Osteoblast (primary cell): ENCODE measurements at regions not wholly inside any gene's neighbourhood (a gene's known extent, or its start where the extent isn't known, plus 50 kb on each side); places are given as distances from the start of the nearest gene placed in this dataset.

Experiments used
- DNase-seq: peaks from one replicate; pipeline ENCODE4 v3.0.0; 2011; ENCODE audit warnings: low spot score, mixed read lengths; ENCODE audit not compliant: insufficient read length; ENCODE audit errors: missing footprints
- H2AFZ ChIP-seq: 2 replicates; pipeline ENCODE4 v1.6.0; 2011; ENCODE audit warnings: mild to moderate bottlenecking, low read length
- H3K27ac ChIP-seq: 2 replicates; pipeline ENCODE4 v1.5.1; 2011; ENCODE audit warnings: mild to moderate bottlenecking, low read depth, low read length, moderate library complexity
- H3K27me3 ChIP-seq: 2 replicates; pipeline ENCODE4 v1.6.0; 2012; ENCODE audit warnings: mild to moderate bottlenecking, control low read depth, inconsistent platforms, low read length, moderate library complexity; ENCODE audit not compliant: insufficient read depth
- H3K36me3 ChIP-seq: 2 replicates; pipeline ENCODE4 v1.5.1; 2011; ENCODE audit warnings: mild to moderate bottlenecking, low read length, control low read depth, moderate library complexity; ENCODE audit not compliant: insufficient read depth
- H3K4me1 ChIP-seq: 2 replicates; pipeline ENCODE4 v1.5.1; 2011; ENCODE audit warnings: mild to moderate bottlenecking, low read length, control low read depth, moderate library complexity; ENCODE audit not compliant: insufficient read depth
- H3K4me2 ChIP-seq: 2 replicates; pipeline ENCODE4 v1.6.0; 2011; ENCODE audit warnings: mild to moderate bottlenecking, low read length; ENCODE audit not compliant: insufficient read depth
- H3K4me3 ChIP-seq: fragments of 200-600 bp; sonication (generic); 3 replicates; pipeline ENCODE4 v1.5.1; 2012; ENCODE audit warnings: mild to moderate bottlenecking, low read length, inconsistent platforms; ENCODE audit not compliant: insufficient read depth
- H3K79me2 ChIP-seq: 2 replicates; pipeline ENCODE4 v1.6.0; 2012; ENCODE audit warnings: mild to moderate bottlenecking, low read length, control low read depth, inconsistent platforms; ENCODE audit not compliant: insufficient read depth
- H3K9me3 ChIP-seq: 2 replicates; pipeline ENCODE4 v1.5.1; 2011; ENCODE audit warnings: low read depth, low read length, control low read depth
- H4K20me1 ChIP-seq: 2 replicates; pipeline ENCODE4 v1.6.0; 2012; ENCODE audit warnings: mild to moderate bottlenecking, low read length, control low read depth; ENCODE audit not compliant: insufficient read depth
- CTCF ChIP-seq: IDR thresholded peaks from 2 replicates; pipeline ENCODE4 v1.5.1; 2011; ENCODE audit warnings: mild to moderate bottlenecking, low read depth, low read length, moderate library complexity; ENCODE audit errors: extremely low read depth

- no peak for DNase-seq
- Histone ChIP-seq H3K27me3 (peaks cover 11% of the 10 kb centered on the region), H3K79me2 (no peaks in the 10 kb centered on the region), H3K4me2 (no peak overlapping the region), H3K36me3 (no peaks in the 10 kb centered on the region), H3K9me3 (no peaks in the 10 kb centered on the region), H4K20me1 (no peaks in the 10 kb centered on the region), H3K27ac (no peak overlapping the region), H3K4me1 (no peaks in the 10 kb centered on the region), H2AFZ (no peak overlapping the region), H3K4me3 (no peak overlapping the region)
- TF ChIP-seq CTCF: no peak
Observed at GRCh38 chr4:144336633-144337032, 196.1 kb upstream of the GYPA start.

GRCh38 chr4:144338148-144338547, 197.6 kb upstream of the GYPA start:
- no peak for DNase-seq
- Histone ChIP-seq H3K27ac (no peak overlapping the region), H2AFZ (no peak overlapping the region), H4K20me1 (no peaks in the 10 kb centered on the region), H3K4me1 (no peaks in the 10 kb centered on the region), H3K4me3 (no peak overlapping the region), H3K9me3 (no peaks in the 10 kb centered on the region), H3K27me3 (peaks cover 15% of the 10 kb centered on the region), H3K4me2 (no peak overlapping the region), H3K36me3 (no peaks in the 10 kb centered on the region), H3K79me2 (no peaks in the 10 kb centered on the region)
- TF ChIP-seq CTCF: no peak

- DNase-seq: no peak
- no peaks in the 10 kb centered on the region for H3K4me1 ChIP-seq
- no peak for TF ChIP-seq CTCF
- no peaks in the 10 kb centered on the region for H3K36me3 ChIP-seq
- no peak overlapping the region for H3K4me2 ChIP-seq
- peaks cover 15% of the 10 kb centered on the region for H3K27me3 ChIP-seq
- H3K27ac ChIP-seq: no peak overlapping the region
- no peaks in the 10 kb centered on the region for H4K20me1 ChIP-seq
- no peak overlapping the region for H3K4me3 ChIP-seq
- no peaks in the 10 kb centered on the region for H3K79me2 ChIP-seq
- no peak overlapping the region for H2AFZ ChIP-seq
- no peaks in the 10 kb centered on the region for H3K9me3 ChIP-seq
Observed at GRCh38 chr4:144338834-144339233, 198.3 kb upstream of the GYPA start.

GRCh38 chr4:144340931-144341330, 200.4 kb upstream of the GYPA start:
- no peak overlapping the region for H3K27ac ChIP-seq
- H2AFZ ChIP-seq: no peak overlapping the region
- TF ChIP-seq CTCF: no peak
- H3K4me2 ChIP-seq: no peak overlapping the region
- no peaks in the 10 kb centered on the region for H3K36me3 ChIP-seq
- H3K4me1 ChIP-seq: no peaks in the 10 kb centered on the region
- no peaks in the 10 kb centered on the region for H4K20me1 ChIP-seq
- no peaks in the 10 kb centered on the region for H3K9me3 ChIP-seq
- H3K79me2 ChIP-seq: no peaks in the 10 kb centered on the region
- peaks cover 15% of the 10 kb centered on the region for H3K27me3 ChIP-seq
- no peak overlapping the region for H3K4me3 ChIP-seq
- DNase-seq: no peak
